ENCODE measurements at regions not wholly inside any gene's neighbourhood (a gene's known extent, or its start where the extent isn't known, plus 50 kb on each side); places are given as distances from the start of the nearest gene placed in this dataset.

DNA sequence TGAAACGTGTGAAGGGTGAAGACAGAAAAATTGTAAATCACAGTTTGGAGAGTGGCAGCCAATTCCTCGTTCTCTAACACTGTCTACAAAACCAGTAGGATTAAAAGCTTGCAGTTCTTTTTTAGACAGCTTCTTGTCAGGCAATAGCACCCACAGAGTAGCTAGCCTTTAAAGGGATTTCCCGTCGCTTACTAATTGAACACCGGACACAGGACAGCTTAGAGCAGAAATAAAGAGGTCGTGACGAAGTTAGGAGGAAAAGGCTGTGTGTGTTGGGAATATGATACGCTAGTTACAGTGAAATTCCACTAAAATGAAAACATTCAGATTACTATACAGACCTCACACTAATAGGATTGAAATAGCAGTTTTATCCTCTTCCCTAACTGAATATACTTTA lies 149.1 kb upstream of the FLRT2 start:
- TF ChIP-seq, protein P1, sequence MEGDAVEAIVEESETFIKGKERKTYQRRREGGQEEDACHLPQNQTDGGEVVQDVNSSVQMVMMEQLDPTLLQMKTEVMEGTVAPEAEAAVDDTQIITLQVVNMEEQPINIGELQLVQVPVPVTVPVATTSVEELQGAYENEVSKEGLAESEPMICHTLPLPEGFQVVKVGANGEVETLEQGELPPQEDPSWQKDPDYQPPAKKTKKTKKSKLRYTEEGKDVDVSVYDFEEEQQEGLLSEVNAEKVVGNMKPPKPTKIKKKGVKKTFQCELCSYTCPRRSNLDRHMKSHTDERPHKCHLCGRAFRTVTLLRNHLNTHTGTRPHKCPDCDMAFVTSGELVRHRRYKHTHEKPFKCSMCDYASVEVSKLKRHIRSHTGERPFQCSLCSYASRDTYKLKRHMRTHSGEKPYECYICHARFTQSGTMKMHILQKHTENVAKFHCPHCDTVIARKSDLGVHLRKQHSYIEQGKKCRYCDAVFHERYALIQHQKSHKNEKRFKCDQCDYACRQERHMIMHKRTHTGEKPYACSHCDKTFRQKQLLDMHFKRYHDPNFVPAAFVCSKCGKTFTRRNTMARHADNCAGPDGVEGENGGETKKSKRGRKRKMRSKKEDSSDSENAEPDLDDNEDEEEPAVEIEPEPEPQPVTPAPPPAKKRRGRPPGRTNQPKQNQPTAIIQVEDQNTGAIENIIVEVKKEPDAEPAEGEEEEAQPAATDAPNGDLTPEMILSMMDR (IDR thresholded peaks at IDR 0.05), result no peak
- no peak for TF ChIP-seq POLR2A (IDR thresholded peaks at IDR 0.05)
